ENCODE measurements at regions not wholly inside any gene's neighbourhood (a gene's known extent, or its start where the extent isn't known, plus 50 kb on each side); places are given as distances from the start of the nearest gene placed in this dataset.

- Histone ChIP-seq H3K9me3 (ENCODE audit: control insufficient read depth in 4 of 4, insufficient read depth in 3 of 4, low read length in 3 of 4) (no peaks in the 10 kb centered on the region), H3K27me3 (ENCODE audit: control insufficient read depth in 3 of 3, insufficient read depth in 3 of 3, low read length in 2 of 3) (no peaks in the 10 kb centered on the region), H3K27ac (ENCODE audit: low read depth in 1 of 2, low read length in 1 of 2) (no peak overlapping the region), H3K4me3 (no peak overlapping the region), H3K4me1 (ENCODE audit: control insufficient read depth in 5 of 5, insufficient read depth in 5 of 5, low read length in 5 of 5) (no peaks in the 10 kb centered on the region), H3K9ac (ENCODE audit: insufficient read depth in 1 of 2, low read length in 2 of 2) (no peak overlapping the region), H3K36me3 (ENCODE audit: control insufficient read depth in 4 of 4, insufficient read depth in 4 of 4, low read length in 4 of 4) (no peaks in the 10 kb centered on the region)
- DNase-seq, result no peak
- no peak for TF ChIP-seq CTCF (IDR thresholded peaks at IDR 0.05; ENCODE audit: control extremely low read depth, extremely low read depth)
- ATAC-seq (ENCODE audit: insufficient read depth, low FRiP score), result no peak
- 92 to 95% methylated on average over 5 of the region's 5 CpGs for WGBS, 2 donors
Measured at GRCh38 chr7:85627791-85628586, 441.1 kb upstream of the SEMA3D start.

- Histone ChIP-seq H3K36me3 (ENCODE audit: control insufficient read depth in 4 of 4, insufficient read depth in 4 of 4, low read length in 4 of 4) (no peaks in the 10 kb centered on the region), H3K27me3 (ENCODE audit: control insufficient read depth in 3 of 3, insufficient read depth in 3 of 3, low read length in 2 of 3) (no peaks in the 10 kb centered on the region), H3K9ac (ENCODE audit: insufficient read depth in 1 of 2, low read length in 2 of 2) (no peak overlapping the region), H3K9me3 (ENCODE audit: control insufficient read depth in 4 of 4, insufficient read depth in 3 of 4, low read length in 3 of 4) (no peaks in the 10 kb centered on the region), H3K27ac (ENCODE audit: low read depth in 1 of 2, low read length in 1 of 2) (no peak overlapping the region), H3K4me1 (ENCODE audit: control insufficient read depth in 5 of 5, insufficient read depth in 5 of 5, low read length in 5 of 5) (no peaks in the 10 kb centered on the region), H3K4me3 (no peak overlapping the region)
- DNase-seq, result no peak
- TF ChIP-seq CTCF (IDR thresholded peaks at IDR 0.05; ENCODE audit: control extremely low read depth, extremely low read depth), result no peak
- ATAC-seq (ENCODE audit: insufficient read depth, low FRiP score), result no peak
- 89 to 92% methylated on average over 1 of the region's 1 CpG for WGBS, 2 donors
Measured at GRCh38 chr7:85622059-85622458, 435.2 kb upstream of the SEMA3D start.

- H3K4me1 ChIP-seq (ENCODE audit: control insufficient read depth in 5 of 5, insufficient read depth in 5 of 5, low read length in 5 of 5), result no peaks in the 10 kb centered on the region
- H3K27ac ChIP-seq (ENCODE audit: low read depth in 1 of 2, low read length in 1 of 2), result no peak overlapping the region
- H3K9ac ChIP-seq (ENCODE audit: insufficient read depth in 1 of 2, low read length in 2 of 2), result no peak overlapping the region
- H3K36me3 ChIP-seq (ENCODE audit: control insufficient read depth in 4 of 4, insufficient read depth in 4 of 4, low read length in 4 of 4), result no peaks in the 10 kb centered on the region
- no peak for DNase-seq
- peak; percentile 27 for ATAC-seq (ENCODE audit: insufficient read depth, low FRiP score)
- peaks cover 0 to under 1% (median 0%) of the 10 kb centered on the region in 4 donors for H3K9me3 ChIP-seq (ENCODE audit: control insufficient read depth in 4 of 4, insufficient read depth in 3 of 4, low read length in 3 of 4)
- no peaks in the 10 kb centered on the region for H3K27me3 ChIP-seq (ENCODE audit: control insufficient read depth in 3 of 3, insufficient read depth in 3 of 3, low read length in 2 of 3)
- 28 to 39% methylated on average over 3 of the region's 3 CpGs for WGBS, 2 donors
- no peak for TF ChIP-seq CTCF (IDR thresholded peaks at IDR 0.05; ENCODE audit: control extremely low read depth, extremely low read depth)
- H3K4me3 ChIP-seq, result no peak overlapping the region
Measured at GRCh38 chr7:85620936-85621685, 434.3 kb upstream of the SEMA3D start.
